Cardiac muscle cell (in vitro differentiated cells and primary cell): ENCODE measurements at regions not wholly inside any gene's neighbourhood (a gene's known extent, or its start where the extent isn't known, plus 50 kb on each side); places are given as distances from the start of the nearest gene placed in this dataset.

Experiments used
- DNase-seq, 2 donors: peaks; one replicate each; pipeline versions ENCODE4 v3.0.0 to v3.0.0-alpha.2; 2010 to 2017; ENCODE audit warnings: low read depth in 1 of 2, low spot score in 1 of 2
- H3K27ac ChIP-seq: fragments of 200-600 bp; sonication (generic); 2 replicates; pipeline ENCODE4 v1.5.1; 2016
- H3K27me3 ChIP-seq: fragments of 200-600 bp; sonication (generic); 2 replicates; pipeline ENCODE4 v1.6.0; 2016; ENCODE audit warnings: control low read depth
- H3K36me3 ChIP-seq: fragments of 200-600 bp; sonication (generic); 2 replicates; pipeline ENCODE4 v1.5.1; 2016; ENCODE audit warnings: control low read depth
- H3K4me1 ChIP-seq: fragments of 200-600 bp; sonication (generic); 2 replicates; pipeline ENCODE4 v1.8.1; 2017; ENCODE audit warnings: low read depth, mild to moderate bottlenecking, mixed run types
- H3K4me3 ChIP-seq: fragments of 200-600 bp; sonication (generic); 2 replicates; pipeline ENCODE4 v1.5.1; 2016; ENCODE audit warnings: mild to moderate bottlenecking
- H3K9me3 ChIP-seq: fragments of 200-600 bp; sonication (generic); 2 replicates; pipeline ENCODE4 v1.5.1; 2017; ENCODE audit warnings: low read depth, mild to moderate bottlenecking, control low read depth
- CTCF ChIP-seq: IDR thresholded peaks from 2 replicates; pipeline ENCODE4 v1.5.1; 2012; ENCODE audit warnings: low read depth, mild to moderate bottlenecking, low read length

- Histone ChIP-seq H3K4me3 (no peak overlapping the region), H3K36me3 (no peaks in the 10 kb centered on the region), H3K27me3 (no peaks in the 10 kb centered on the region), H3K27ac (no peak overlapping the region), H3K9me3 (no peaks in the 10 kb centered on the region), H3K4me1 (peaks cover 10% of the 10 kb centered on the region)
- no peak for DNase-seq
- TF ChIP-seq CTCF: no peak
These were observed 159.7 kb upstream of the B3GALT2 start for GRCh38 chr1:193346085-193346484.

DNA sequence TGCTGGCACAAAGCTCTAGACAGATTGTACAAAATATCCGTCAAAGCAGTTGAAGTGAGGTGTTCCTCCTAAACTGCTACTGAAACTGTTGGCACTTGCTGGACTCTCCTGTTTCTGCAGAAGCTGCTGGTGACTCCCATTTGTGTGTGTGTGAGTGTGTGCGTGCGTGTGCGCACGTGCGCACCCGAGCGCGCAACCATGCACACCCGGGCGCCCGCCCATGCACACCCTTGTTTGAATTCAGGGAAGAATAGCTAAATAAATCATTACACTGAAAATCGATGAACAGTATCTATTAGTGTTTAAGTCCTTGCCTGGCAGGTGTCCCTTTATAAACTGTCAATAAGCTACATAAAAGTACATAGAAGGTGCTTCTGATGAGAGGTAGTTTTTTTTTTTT is 156.4 kb upstream of the B3GALT2 start:
- Histone ChIP-seq H3K27ac (no peak overlapping the region), H3K27me3 (no peaks in the 10 kb centered on the region), H3K9me3 (no peaks in the 10 kb centered on the region), H3K4me3 (no peak overlapping the region), H3K36me3 (no peaks in the 10 kb centered on the region), H3K4me1 (peaks cover 5% of the 10 kb centered on the region)
- DNase-seq: no peak
- TF ChIP-seq CTCF: no peak

DNA sequence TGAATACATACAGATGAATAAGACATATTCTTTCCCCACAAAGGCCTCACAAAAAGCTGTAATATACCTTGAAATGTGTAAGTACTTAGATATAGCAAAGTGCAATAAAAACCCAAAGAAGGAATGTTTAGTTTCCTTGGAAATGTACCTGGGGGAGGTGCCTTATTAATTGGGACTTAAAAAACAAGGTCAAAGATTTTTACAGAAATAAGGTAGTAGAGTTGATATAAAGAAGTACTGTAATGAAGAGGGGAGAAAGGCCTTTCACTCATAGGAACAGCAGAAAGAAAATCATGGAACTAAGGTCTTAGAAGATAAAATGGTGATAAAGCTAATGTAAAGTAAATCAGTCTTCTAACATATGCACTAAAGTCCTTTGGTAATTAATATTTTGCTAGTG is 153.9 kb upstream of the B3GALT2 start:
- no peak for DNase-seq
- no peak for TF ChIP-seq CTCF
- no peaks in the 10 kb centered on the region for H3K4me1 ChIP-seq

DNA sequence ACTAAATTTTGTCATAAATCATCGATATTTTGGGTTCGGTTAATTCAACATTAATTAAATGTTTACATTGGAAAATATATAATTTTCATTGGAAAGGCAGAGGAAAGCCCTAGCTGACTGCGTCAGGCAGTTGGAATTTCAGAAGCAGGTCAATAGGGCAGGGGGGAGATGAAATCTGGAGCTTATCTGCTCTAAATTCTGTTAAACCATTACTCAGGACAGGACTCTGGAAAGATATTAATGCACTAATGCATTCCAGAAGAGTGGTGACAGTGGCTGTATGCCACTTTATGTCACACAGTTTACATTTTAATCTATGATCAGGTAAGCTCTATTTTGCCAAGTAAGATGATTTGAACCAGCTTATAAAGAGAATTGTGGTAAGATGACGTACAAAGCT is 153.0 kb upstream of the B3GALT2 start:
- Histone ChIP-seq H3K4me1 (no peaks in the 10 kb centered on the region), H3K27me3 (no peaks in the 10 kb centered on the region), H3K9me3 (no peaks in the 10 kb centered on the region), H3K36me3 (no peaks in the 10 kb centered on the region), H3K27ac (no peak overlapping the region), H3K4me3 (no peak overlapping the region)
- DNase-seq: no peak
- TF ChIP-seq CTCF: no peak

More for the DNA sequence above, 153.9 kb upstream of the B3GALT2 start:
- Histone ChIP-seq H3K36me3 (no peaks in the 10 kb centered on the region), H3K4me3 (no peak overlapping the region), H3K9me3 (no peaks in the 10 kb centered on the region), H3K27ac (no peak overlapping the region), H3K27me3 (no peaks in the 10 kb centered on the region)

DNA sequence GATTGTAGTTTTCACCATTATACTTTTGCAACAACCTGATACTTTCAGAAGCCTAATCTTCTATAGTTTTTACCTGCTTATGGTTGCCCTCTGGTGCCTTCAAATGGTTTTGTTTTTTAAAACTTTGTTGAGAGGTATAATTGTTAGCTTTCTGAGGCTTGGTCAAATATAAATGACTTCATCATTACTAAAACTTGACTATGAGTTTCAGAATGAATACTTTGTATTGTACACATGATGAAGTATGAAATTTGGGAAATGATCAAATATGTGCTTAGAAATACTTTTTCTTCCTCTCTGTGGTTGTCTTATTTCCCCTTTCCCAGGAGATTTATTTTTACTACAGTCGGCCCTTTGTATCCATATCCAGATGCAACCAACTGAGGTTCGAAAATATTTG is 151.8 kb upstream of the B3GALT2 start:
- no peak overlapping the region for H3K4me3 ChIP-seq
- TF ChIP-seq CTCF: peak; percentile 17
- no peak overlapping the region for H3K27ac ChIP-seq
- H3K9me3 ChIP-seq: no peaks in the 10 kb centered on the region
- no peaks in the 10 kb centered on the region for H3K4me1 ChIP-seq
- H3K27me3 ChIP-seq: no peaks in the 10 kb centered on the region
- peak in 1 of 2 donors; percentile 31 for DNase-seq
- no peaks in the 10 kb centered on the region for H3K36me3 ChIP-seq
